Kidney tubule cell (primary cell): ENCODE measurements at regions not wholly inside any gene's neighbourhood (a gene's known extent, or its start where the extent isn't known, plus 50 kb on each side); places are given as distances from the start of the nearest gene placed in this dataset.
A peak's percentile ranks its signal among the peaks of the same experiment; 100 is the strongest.

Experiments used
- DNase-seq: peaks from one replicate; pipeline ENCODE4 v3.0.0-alpha.2; 2018; ENCODE audit warnings: low spot score

GRCh38 chrX:146144039-146144438 is 326.4 kb downstream of the SLITRK2 start:
- no peak for DNase-seq

- no peak for DNase-seq
Observed at GRCh38 chrX:146154191-146154590, 336.6 kb downstream of the SLITRK2 start.

GRCh38 chrX:146160443-146161203 is 343.0 kb downstream of the SLITRK2 start:
- no peak for DNase-seq

- no peak for DNase-seq
Observed at GRCh38 chrX:146173742-146174141, 356.1 kb downstream of the SLITRK2 start.

GRCh38 chrX:146181858-146182257 is 364.2 kb downstream of the SLITRK2 start:
- no peak for DNase-seq

GRCh38 chrX:146186540-146186939 is 368.9 kb downstream of the SLITRK2 start:
- DNase-seq, result no peak

GRCh38 chrX:146189371-146189770 is 371.7 kb downstream of the SLITRK2 start:
- DNase-seq, result no peak

- DNase-seq, result no peak
Observed at GRCh38 chrX:146208821-146209220, 391.2 kb downstream of the SLITRK2 start.

GRCh38 chrX:146224442-146224841 is 406.8 kb downstream of the SLITRK2 start:
- DNase-seq, result peak; percentile 24

GRCh38 chrX:146238173-146238572 is 420.5 kb downstream of the SLITRK2 start:
- no peak for DNase-seq

- DNase-seq, result no peak
Observed at GRCh38 chrX:146241902-146242301, 424.3 kb downstream of the SLITRK2 start.

GRCh38 chrX:146243041-146243440 is 425.4 kb downstream of the SLITRK2 start:
- peak; percentile 63 for DNase-seq

- DNase-seq, result no peak
Observed at GRCh38 chrX:146259207-146259606, 441.6 kb downstream of the SLITRK2 start.

GRCh38 chrX:146264763-146265375 is 447.2 kb downstream of the SLITRK2 start:
- DNase-seq, result no peak

GRCh38 chrX:146278381-146278780 is 460.8 kb downstream of the SLITRK2 start:
- DNase-seq, result peak; percentile 7
